PC-9 (cell line): ENCODE measurements at regions not wholly inside any gene's neighbourhood (a gene's known extent, or its start where the extent isn't known, plus 50 kb on each side); places are given as distances from the start of the nearest gene placed in this dataset.

Experiments used
- EZH2 ChIP-seq: fragments of 200-600 bp; sonication (generic); IDR thresholded peaks from 2 replicates; pipeline ENCODE4 v1.8.0; 2017; ENCODE audit warnings: antibody characterized with exemption, low read depth
- TF ChIP-seq, protein P1 (sequence below): fragments of 200-600 bp; sonication (generic); conservative IDR thresholded peaks from 2 replicates; pipeline ENCODE4 v1.6.1; 2017; ENCODE audit warnings: mixed run types, antibody characterized with exemption, mild to moderate bottlenecking, moderate library complexity

DNA sequence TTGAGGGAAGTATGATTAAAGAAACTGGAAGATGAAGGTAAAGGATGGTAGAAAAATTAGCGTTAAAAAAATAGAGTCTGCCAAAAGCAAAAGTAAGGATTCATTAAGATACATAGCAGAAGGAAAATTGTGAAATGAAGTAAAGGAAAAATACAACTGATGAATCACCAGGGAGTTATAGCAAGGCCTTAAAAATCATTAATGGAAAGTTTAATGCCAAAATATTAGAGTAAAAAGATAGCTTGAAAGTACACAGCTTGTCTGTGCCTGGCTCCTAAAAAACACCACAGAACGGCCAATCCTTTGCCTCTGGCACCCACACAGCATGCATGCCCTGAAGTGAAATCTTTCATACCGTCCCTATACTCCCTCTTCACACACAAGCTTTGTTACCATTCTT is 66.9 kb upstream of the APOBEC4 start:
- TF ChIP-seq, protein P1, sequence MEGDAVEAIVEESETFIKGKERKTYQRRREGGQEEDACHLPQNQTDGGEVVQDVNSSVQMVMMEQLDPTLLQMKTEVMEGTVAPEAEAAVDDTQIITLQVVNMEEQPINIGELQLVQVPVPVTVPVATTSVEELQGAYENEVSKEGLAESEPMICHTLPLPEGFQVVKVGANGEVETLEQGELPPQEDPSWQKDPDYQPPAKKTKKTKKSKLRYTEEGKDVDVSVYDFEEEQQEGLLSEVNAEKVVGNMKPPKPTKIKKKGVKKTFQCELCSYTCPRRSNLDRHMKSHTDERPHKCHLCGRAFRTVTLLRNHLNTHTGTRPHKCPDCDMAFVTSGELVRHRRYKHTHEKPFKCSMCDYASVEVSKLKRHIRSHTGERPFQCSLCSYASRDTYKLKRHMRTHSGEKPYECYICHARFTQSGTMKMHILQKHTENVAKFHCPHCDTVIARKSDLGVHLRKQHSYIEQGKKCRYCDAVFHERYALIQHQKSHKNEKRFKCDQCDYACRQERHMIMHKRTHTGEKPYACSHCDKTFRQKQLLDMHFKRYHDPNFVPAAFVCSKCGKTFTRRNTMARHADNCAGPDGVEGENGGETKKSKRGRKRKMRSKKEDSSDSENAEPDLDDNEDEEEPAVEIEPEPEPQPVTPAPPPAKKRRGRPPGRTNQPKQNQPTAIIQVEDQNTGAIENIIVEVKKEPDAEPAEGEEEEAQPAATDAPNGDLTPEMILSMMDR = no peak
- TF ChIP-seq EZH2 = no peak
